ENCODE measurements at regions not wholly inside any gene's neighbourhood (a gene's known extent, or its start where the extent isn't known, plus 50 kb on each side); places are given as distances from the start of the nearest gene placed in this dataset.

DNA sequence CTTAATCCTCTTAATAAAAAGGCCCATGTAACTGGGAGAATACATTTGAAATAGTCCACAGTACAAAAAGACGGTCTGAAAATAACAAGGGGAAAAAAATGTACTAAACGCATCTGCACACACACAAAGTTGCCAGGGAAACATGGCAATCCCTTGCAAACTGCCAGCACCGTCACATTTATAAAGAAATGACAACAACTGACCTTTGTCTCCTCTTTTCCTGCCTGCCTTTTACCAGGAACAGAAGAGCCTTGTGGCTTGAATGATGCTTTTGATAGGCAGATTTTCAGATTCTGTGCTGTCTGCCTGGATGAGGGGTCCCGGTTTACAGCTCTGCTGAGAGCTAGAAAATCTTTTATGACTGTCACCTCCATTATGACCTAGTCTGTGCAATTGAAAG, 308.6 kb upstream of the ZFP64 start (continued):
- TF ChIP-seq, protein P1, sequence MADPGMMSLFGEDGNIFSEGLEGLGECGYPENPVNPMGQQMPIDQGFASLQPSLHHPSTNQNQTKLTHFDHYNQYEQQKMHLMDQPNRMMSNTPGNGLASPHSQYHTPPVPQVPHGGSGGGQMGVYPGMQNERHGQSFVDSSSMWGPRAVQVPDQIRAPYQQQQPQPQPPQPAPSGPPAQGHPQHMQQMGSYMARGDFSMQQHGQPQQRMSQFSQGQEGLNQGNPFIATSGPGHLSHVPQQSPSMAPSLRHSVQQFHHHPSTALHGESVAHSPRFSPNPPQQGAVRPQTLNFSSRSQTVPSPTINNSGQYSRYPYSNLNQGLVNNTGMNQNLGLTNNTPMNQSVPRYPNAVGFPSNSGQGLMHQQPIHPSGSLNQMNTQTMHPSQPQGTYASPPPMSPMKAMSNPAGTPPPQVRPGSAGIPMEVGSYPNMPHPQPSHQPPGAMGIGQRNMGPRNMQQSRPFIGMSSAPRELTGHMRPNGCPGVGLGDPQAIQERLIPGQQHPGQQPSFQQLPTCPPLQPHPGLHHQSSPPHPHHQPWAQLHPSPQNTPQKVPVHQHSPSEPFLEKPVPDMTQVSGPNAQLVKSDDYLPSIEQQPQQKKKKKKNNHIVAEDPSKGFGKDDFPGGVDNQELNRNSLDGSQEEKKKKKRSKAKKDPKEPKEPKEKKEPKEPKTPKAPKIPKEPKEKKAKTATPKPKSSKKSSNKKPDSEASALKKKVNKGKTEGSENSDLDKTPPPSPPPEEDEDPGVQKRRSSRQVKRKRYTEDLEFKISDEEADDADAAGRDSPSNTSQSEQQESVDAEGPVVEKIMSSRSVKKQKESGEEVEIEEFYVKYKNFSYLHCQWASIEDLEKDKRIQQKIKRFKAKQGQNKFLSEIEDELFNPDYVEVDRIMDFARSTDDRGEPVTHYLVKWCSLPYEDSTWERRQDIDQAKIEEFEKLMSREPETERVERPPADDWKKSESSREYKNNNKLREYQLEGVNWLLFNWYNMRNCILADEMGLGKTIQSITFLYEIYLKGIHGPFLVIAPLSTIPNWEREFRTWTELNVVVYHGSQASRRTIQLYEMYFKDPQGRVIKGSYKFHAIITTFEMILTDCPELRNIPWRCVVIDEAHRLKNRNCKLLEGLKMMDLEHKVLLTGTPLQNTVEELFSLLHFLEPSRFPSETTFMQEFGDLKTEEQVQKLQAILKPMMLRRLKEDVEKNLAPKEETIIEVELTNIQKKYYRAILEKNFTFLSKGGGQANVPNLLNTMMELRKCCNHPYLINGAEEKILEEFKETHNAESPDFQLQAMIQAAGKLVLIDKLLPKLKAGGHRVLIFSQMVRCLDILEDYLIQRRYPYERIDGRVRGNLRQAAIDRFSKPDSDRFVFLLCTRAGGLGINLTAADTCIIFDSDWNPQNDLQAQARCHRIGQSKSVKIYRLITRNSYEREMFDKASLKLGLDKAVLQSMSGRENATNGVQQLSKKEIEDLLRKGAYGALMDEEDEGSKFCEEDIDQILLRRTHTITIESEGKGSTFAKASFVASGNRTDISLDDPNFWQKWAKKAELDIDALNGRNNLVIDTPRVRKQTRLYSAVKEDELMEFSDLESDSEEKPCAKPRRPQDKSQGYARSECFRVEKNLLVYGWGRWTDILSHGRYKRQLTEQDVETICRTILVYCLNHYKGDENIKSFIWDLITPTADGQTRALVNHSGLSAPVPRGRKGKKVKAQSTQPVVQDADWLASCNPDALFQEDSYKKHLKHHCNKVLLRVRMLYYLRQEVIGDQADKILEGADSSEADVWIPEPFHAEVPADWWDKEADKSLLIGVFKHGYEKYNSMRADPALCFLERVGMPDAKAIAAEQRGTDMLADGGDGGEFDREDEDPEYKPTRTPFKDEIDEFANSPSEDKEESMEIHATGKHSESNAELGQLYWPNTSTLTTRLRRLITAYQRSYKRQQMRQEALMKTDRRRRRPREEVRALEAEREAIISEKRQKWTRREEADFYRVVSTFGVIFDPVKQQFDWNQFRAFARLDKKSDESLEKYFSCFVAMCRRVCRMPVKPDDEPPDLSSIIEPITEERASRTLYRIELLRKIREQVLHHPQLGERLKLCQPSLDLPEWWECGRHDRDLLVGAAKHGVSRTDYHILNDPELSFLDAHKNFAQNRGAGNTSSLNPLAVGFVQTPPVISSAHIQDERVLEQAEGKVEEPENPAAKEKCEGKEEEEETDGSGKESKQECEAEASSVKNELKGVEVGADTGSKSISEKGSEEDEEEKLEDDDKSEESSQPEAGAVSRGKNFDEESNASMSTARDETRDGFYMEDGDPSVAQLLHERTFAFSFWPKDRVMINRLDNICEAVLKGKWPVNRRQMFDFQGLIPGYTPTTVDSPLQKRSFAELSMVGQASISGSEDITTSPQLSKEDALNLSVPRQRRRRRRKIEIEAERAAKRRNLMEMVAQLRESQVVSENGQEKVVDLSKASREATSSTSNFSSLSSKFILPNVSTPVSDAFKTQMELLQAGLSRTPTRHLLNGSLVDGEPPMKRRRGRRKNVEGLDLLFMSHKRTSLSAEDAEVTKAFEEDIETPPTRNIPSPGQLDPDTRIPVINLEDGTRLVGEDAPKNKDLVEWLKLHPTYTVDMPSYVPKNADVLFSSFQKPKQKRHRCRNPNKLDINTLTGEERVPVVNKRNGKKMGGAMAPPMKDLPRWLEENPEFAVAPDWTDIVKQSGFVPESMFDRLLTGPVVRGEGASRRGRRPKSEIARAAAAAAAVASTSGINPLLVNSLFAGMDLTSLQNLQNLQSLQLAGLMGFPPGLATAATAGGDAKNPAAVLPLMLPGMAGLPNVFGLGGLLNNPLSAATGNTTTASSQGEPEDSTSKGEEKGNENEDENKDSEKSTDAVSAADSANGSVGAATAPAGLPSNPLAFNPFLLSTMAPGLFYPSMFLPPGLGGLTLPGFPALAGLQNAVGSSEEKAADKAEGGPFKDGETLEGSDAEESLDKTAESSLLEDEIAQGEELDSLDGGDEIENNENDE (IDR thresholded peaks at IDR 0.05; ENCODE audit: insufficient replicate concordance, low read length): no peak
- TF ChIP-seq CBX8 (IDR thresholded peaks at IDR 0.05; ENCODE audit: borderline replicate concordance, low read depth, low read length) (no peak), TCF12 (IDR thresholded peaks at IDR 0.05; ENCODE audit: low read depth, low read length) (no peak), ZNF274 (IDR thresholded peaks at IDR 0.05; ENCODE audit: borderline replicate concordance, extremely low read depth, low read length) (no peak), SAP30 (IDR thresholded peaks at IDR 0.05; ENCODE audit: insufficient read depth, insufficient replicate concordance, low read length) (no peak), SP1 (IDR thresholded peaks at IDR 0.05; ENCODE audit: low read depth, low read length) (no peak), SUZ12 (IDR thresholded peaks at IDR 0.05; ENCODE audit: low read length) (no peak), GABPA (IDR thresholded peaks at IDR 0.05; ENCODE audit: borderline replicate concordance, insufficient read depth, low read length) (no peak), ASH2L (IDR thresholded peaks at IDR 0.05; ENCODE audit: low read length) (no peak), NRF1 (IDR thresholded peaks at IDR 0.05; ENCODE audit: low read depth, low read length) (no peak), SP2 (IDR thresholded peaks at IDR 0.05; ENCODE audit: low read length) (no peak), YY1 (IDR thresholded peaks at IDR 0.05; ENCODE audit: low read depth, low read length) (no peak)
- TF ChIP-seq, protein P2, sequence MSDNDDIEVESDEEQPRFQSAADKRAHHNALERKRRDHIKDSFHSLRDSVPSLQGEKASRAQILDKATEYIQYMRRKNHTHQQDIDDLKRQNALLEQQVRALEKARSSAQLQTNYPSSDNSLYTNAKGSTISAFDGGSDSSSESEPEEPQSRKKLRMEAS (IDR thresholded peaks at IDR 0.05): no peak

Data from H1 (cell line).